NT2/D1 (cell line): ENCODE measurements at regions not wholly inside any gene's neighbourhood (a gene's known extent, or its start where the extent isn't known, plus 50 kb on each side); places are given as distances from the start of the nearest gene placed in this dataset.

Experiments
- DNase-seq: peaks from one replicate; pipeline ENCODE4 v3.0.0-alpha.2; 2011; ENCODE audit warnings: low read depth, low spot score
- H3K27me3 ChIP-seq: 2 replicates; pipeline ENCODE4 v1.6.0; 2011; ENCODE audit warnings: mild to moderate bottlenecking; ENCODE audit not compliant: insufficient read length, insufficient read depth
- H3K36me3 ChIP-seq: 2 replicates; pipeline ENCODE4 v1.6.1; 2011; ENCODE audit warnings: mild to moderate bottlenecking, low read length, mixed read lengths; ENCODE audit not compliant: insufficient read depth, insufficient read length
- H3K4me1 ChIP-seq: 2 replicates; pipeline ENCODE4 v1.5.1; 2011; ENCODE audit not compliant: insufficient read depth, insufficient read length
- H3K4me3 ChIP-seq: 2 replicates; pipeline ENCODE4 v1.5.1; 2011; ENCODE audit warnings: low read depth; ENCODE audit not compliant: insufficient read length
- H3K9ac ChIP-seq: 2 replicates; pipeline ENCODE4 v1.6.0; 2011; ENCODE audit warnings: low read depth; ENCODE audit not compliant: insufficient read length
- H3K9me3 ChIP-seq: 2 replicates; pipeline ENCODE4 v1.5.1; 2011; ENCODE audit warnings: mild to moderate bottlenecking, low read length; ENCODE audit not compliant: insufficient read depth
- SUZ12 ChIP-seq: IDR thresholded peaks from 2 replicates; pipeline ENCODE4 v1.6.1; 2011; ENCODE audit not compliant: insufficient read length, insufficient read depth; ENCODE audit errors: extremely low read depth
- YY1 ChIP-seq: IDR thresholded peaks from 2 replicates; pipeline ENCODE4 v1.6.1; 2011; ENCODE audit not compliant: insufficient read length, insufficient read depth
- ZNF274 ChIP-seq: IDR thresholded peaks from 2 replicates; pipeline ENCODE4 v1.6.1; 2011; ENCODE audit warnings: mild to moderate bottlenecking, low read depth, low read length

DNA sequence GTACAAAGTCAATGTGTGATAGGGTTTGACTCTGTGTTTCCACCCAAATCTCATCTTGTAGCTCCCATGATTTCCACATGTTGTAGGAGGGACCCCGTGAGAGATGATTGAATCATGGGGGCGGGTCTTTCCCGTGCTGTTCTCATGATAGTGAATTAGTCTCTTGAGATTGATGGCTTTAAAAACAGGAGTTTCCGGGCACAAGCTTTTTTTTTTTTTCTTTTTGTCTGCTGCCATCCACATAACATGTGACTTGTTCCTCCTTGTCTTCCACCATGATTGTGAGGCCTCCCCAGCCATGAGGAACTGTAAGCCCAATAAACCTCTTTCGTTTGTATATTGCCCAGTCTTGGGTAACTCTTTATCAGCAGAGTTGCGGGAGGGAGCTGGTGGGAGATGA, 259.6 kb downstream of the TUSC7 start:
- Histone ChIP-seq H3K9me3 (no peaks in the 10 kb centered on the region), H3K27me3 (no peaks in the 10 kb centered on the region), H3K4me1 (no peaks in the 10 kb centered on the region), H3K36me3 (no peaks in the 10 kb centered on the region), H3K9ac (no peak overlapping the region), H3K4me3 (no peak overlapping the region)
- DNase-seq: no peak
- TF ChIP-seq ZNF274 (no peak), SUZ12 (no peak), YY1 (no peak)

DNA sequence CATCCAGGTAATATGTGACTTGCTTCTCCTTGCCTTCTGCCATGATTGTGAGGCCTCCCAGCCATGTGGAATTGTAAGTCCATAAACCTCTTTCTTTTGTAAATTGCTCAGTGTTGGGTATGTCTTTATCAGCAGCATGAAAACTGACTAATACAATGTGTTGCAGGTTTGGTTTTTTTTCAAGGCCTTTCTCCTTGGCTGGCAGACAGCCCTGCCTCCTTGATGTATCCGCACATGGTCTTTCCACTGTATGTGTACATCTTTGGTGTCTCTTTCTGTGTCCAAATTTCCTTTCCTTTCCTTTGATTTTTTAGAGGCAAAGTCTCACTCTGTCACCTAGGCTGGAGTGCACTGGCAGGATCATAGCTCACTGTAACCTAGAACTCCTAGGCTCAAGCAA, 260.1 kb downstream of the TUSC7 start:
- Histone ChIP-seq H3K4me3 (no peak overlapping the region), H3K4me1 (no peaks in the 10 kb centered on the region), H3K36me3 (no peaks in the 10 kb centered on the region), H3K9me3 (no peaks in the 10 kb centered on the region), H3K27me3 (no peaks in the 10 kb centered on the region), H3K9ac (no peak overlapping the region)
- DNase-seq: no peak
- TF ChIP-seq SUZ12 (no peak), ZNF274 (no peak), YY1 (no peak)

DNA sequence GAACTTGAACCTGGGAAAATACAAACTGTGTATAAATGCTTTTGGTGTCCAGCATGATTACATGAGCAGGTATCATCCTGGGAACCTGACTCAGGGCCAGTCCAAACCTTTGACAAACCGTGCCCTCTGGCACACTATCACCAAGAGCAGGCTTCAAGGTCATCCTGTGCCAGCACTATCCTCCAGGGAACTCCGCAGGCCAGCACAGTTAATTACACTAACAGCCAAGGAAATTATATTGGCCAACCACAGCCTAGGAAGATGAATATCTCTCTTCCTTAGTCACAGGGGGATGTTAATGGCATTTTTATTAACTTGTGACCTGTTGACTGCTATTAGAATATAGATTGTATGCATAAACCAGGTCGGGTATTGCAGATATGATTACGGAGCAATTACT, 262.0 kb downstream of the TUSC7 start:
- Histone ChIP-seq H3K9me3 (no peaks in the 10 kb centered on the region), H3K4me1 (no peaks in the 10 kb centered on the region), H3K36me3 (no peaks in the 10 kb centered on the region), H3K27me3 (no peaks in the 10 kb centered on the region), H3K9ac (no peak overlapping the region), H3K4me3 (no peak overlapping the region)
- no peak for TF ChIP-seq YY1
- no peak for TF ChIP-seq ZNF274
- TF ChIP-seq SUZ12: no peak
- DNase-seq: no peak

DNA sequence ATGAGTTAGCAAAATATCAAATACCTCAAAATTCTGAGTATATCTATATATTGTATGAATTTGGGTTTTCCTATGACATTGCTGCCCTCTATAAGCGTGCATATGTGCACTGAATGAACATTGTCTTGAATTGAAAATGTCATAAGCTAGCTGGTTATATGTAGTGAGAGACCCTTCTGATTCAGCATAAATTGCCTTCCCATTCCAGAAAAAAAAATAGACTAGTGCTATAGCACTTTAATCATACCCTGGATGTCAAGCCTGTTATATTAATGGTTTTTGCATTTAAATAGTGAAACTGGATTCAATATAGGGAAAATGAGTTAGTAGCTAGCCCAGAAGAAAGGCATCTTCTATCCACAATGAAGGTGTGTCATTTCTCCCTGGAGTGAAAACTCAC, 265.1 kb downstream of the TUSC7 start:
- no peaks in the 10 kb centered on the region for H3K27me3 ChIP-seq

DNA sequence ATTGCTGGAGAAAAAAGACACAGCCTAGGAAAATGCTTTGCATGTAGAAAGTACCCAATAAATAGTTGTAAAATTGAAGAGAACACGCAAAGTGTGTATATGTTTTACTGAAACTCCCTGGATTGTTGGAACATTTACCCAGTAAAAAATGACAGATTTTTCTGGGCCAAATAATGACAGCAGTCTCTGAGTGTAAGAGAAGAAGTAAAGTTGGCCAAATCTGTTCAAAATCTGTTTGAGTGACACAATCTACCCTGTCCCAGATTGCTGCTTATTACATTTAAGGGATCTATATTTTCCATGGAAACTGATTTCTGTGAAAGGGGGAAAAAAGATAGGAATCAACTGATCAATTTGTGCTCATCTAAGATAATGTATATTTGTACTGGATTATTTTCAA, 267.9 kb downstream of the TUSC7 start:
- no peak for TF ChIP-seq YY1
- no peak for TF ChIP-seq ZNF274
- no peak for TF ChIP-seq SUZ12
- Histone ChIP-seq H3K4me1 (no peaks in the 10 kb centered on the region), H3K9me3 (no peaks in the 10 kb centered on the region), H3K9ac (no peak overlapping the region), H3K36me3 (no peaks in the 10 kb centered on the region), H3K27me3 (no peaks in the 10 kb centered on the region), H3K4me3 (no peak overlapping the region)
- DNase-seq: no peak

More for the DNA sequence above, 265.1 kb downstream of the TUSC7 start:
- TF ChIP-seq YY1 (no peak), SUZ12 (no peak), ZNF274 (no peak)
- no peaks in the 10 kb centered on the region for H3K4me1 ChIP-seq
- H3K9me3 ChIP-seq: no peaks in the 10 kb centered on the region
- no peak overlapping the region for H3K9ac ChIP-seq
- H3K36me3 ChIP-seq: no peaks in the 10 kb centered on the region
- no peak overlapping the region for H3K4me3 ChIP-seq
- DNase-seq: no peak

DNA sequence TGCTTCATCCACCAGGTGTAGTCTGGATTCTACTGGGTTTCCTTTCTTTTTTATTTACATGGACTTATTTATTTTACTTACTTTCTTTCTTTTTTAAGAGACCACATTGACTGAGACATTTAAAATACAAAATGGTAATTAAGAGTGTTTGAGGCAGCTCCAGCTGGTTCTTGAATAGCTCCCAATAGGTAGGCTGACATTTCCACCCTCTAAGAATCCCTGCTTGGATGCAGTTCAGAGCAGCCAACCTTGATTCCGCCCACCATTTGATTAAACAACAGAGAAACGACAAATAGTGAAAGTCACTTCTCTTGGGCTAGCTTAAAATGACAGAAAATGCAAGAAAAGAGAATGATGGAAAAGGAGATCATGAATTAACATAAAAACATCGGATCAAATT, 270.5 kb downstream of the TUSC7 start:
- no peak overlapping the region for H3K4me3 ChIP-seq
- TF ChIP-seq ZNF274: no peak
- no peak for TF ChIP-seq SUZ12
- no peak for TF ChIP-seq YY1
- no peaks in the 10 kb centered on the region for H3K4me1 ChIP-seq
- no peak for DNase-seq
- no peaks in the 10 kb centered on the region for H3K27me3 ChIP-seq
- no peak overlapping the region for H3K9ac ChIP-seq
- H3K9me3 ChIP-seq: no peaks in the 10 kb centered on the region
- no peaks in the 10 kb centered on the region for H3K36me3 ChIP-seq

DNA sequence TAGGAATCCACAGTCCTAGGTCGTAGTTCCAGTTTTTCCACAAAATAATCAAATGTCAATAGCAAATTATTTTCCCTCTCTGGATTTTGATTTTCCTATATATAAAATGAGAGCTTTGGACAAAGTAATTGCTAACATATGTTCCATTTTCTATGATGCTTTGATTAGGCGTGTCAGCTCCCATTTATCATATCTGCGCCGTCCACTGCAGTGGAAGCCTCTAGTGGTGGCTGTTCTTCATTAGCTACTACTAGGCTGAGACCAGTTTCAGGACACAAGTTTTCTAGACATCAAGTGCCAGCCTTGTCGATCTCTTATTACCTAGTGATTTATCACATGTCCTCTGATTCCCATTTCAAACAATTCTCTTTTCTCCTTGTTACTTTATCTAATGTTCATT, 271.5 kb downstream of the TUSC7 start:
- Histone ChIP-seq H3K4me1 (no peaks in the 10 kb centered on the region), H3K27me3 (no peaks in the 10 kb centered on the region), H3K9me3 (no peaks in the 10 kb centered on the region), H3K9ac (no peak overlapping the region), H3K4me3 (no peak overlapping the region), H3K36me3 (no peaks in the 10 kb centered on the region)
- no peak for TF ChIP-seq ZNF274
- TF ChIP-seq YY1: no peak
- TF ChIP-seq SUZ12: no peak
- DNase-seq: no peak

DNA sequence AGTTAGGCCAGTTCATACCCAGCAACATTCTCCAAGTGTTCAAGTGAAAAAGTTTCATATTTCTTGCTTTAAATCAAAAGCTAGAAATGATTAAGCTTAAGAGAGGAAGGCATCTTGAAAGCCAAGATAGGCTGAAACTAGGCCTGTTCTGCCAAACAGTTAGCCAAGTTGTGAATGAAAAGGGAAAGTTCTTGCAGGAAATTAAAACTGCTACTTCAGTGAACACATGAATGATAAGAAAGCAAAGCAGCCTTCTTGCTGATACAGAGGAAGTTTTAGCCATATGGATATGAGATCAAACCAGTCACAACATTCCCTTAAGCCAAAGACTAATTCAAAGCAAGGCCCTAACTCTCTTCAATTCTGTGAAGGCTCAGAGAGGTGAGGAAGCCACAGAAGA, 274.7 kb downstream of the TUSC7 start:
- no peak for DNase-seq
- H3K4me1 ChIP-seq: no peaks in the 10 kb centered on the region
- no peak overlapping the region for H3K9ac ChIP-seq
- no peaks in the 10 kb centered on the region for H3K9me3 ChIP-seq
- TF ChIP-seq YY1 (no peak), SUZ12 (no peak), ZNF274 (no peak)
- H3K4me3 ChIP-seq: no peak overlapping the region
- H3K36me3 ChIP-seq: no peaks in the 10 kb centered on the region
- H3K27me3 ChIP-seq: no peaks in the 10 kb centered on the region
